Osteoblast (primary cell): ENCODE measurements at regions not wholly inside any gene's neighbourhood (a gene's known extent, or its start where the extent isn't known, plus 50 kb on each side); places are given as distances from the start of the nearest gene placed in this dataset.

Source experiments
- DNase-seq: peaks from one replicate; pipeline ENCODE4 v3.0.0; 2011; ENCODE audit warnings: low spot score, mixed read lengths; ENCODE audit not compliant: insufficient read length; ENCODE audit errors: missing footprints
- H2AFZ ChIP-seq: 2 replicates; pipeline ENCODE4 v1.6.0; 2011; ENCODE audit warnings: mild to moderate bottlenecking, low read length
- H3K27ac ChIP-seq: 2 replicates; pipeline ENCODE4 v1.5.1; 2011; ENCODE audit warnings: mild to moderate bottlenecking, low read depth, low read length, moderate library complexity
- H3K27me3 ChIP-seq: 2 replicates; pipeline ENCODE4 v1.6.0; 2012; ENCODE audit warnings: mild to moderate bottlenecking, control low read depth, inconsistent platforms, low read length, moderate library complexity; ENCODE audit not compliant: insufficient read depth
- H3K36me3 ChIP-seq: 2 replicates; pipeline ENCODE4 v1.5.1; 2011; ENCODE audit warnings: mild to moderate bottlenecking, low read length, control low read depth, moderate library complexity; ENCODE audit not compliant: insufficient read depth
- H3K4me1 ChIP-seq: 2 replicates; pipeline ENCODE4 v1.5.1; 2011; ENCODE audit warnings: mild to moderate bottlenecking, low read length, control low read depth, moderate library complexity; ENCODE audit not compliant: insufficient read depth
- H3K4me2 ChIP-seq: 2 replicates; pipeline ENCODE4 v1.6.0; 2011; ENCODE audit warnings: mild to moderate bottlenecking, low read length; ENCODE audit not compliant: insufficient read depth
- H3K4me3 ChIP-seq: fragments of 200-600 bp; sonication (generic); 3 replicates; pipeline ENCODE4 v1.5.1; 2012; ENCODE audit warnings: mild to moderate bottlenecking, low read length, inconsistent platforms; ENCODE audit not compliant: insufficient read depth
- H3K79me2 ChIP-seq: 2 replicates; pipeline ENCODE4 v1.6.0; 2012; ENCODE audit warnings: mild to moderate bottlenecking, low read length, control low read depth, inconsistent platforms; ENCODE audit not compliant: insufficient read depth
- H3K9me3 ChIP-seq: 2 replicates; pipeline ENCODE4 v1.5.1; 2011; ENCODE audit warnings: low read depth, low read length, control low read depth
- H4K20me1 ChIP-seq: 2 replicates; pipeline ENCODE4 v1.6.0; 2012; ENCODE audit warnings: mild to moderate bottlenecking, low read length, control low read depth; ENCODE audit not compliant: insufficient read depth
- CTCF ChIP-seq: IDR thresholded peaks from 2 replicates; pipeline ENCODE4 v1.5.1; 2011; ENCODE audit warnings: mild to moderate bottlenecking, low read depth, low read length, moderate library complexity; ENCODE audit errors: extremely low read depth

DNA sequence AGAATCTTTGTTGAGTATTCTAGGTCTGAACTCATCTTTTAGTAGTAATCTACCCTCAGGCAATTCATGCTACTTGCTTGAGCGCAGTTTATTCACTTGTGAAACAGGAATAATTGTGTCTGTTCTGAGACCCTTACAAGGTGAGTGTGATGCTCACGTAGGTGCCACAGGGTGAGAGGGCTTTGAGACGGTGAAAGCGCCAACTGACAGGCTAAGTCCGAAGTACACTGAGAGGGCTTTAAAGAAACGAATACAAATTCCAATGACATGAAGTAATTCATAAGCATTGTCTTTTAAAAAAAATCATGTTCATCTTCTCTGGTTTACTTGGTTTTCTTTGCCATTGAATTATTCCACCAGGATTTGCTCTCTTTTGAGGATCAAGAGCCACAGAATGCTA is 393.7 kb upstream of the RGMA start:
- no peaks in the 10 kb centered on the region for H4K20me1 ChIP-seq
- no peaks in the 10 kb centered on the region for H3K27me3 ChIP-seq
- DNase-seq, result no peak
- no peak for TF ChIP-seq CTCF
- H3K79me2 ChIP-seq, result no peaks in the 10 kb centered on the region
- no peaks in the 10 kb centered on the region for H3K9me3 ChIP-seq
- no peak overlapping the region for H3K4me2 ChIP-seq
- H3K4me3 ChIP-seq, result no peak overlapping the region
- H2AFZ ChIP-seq, result no peak overlapping the region
- no peak overlapping the region for H3K27ac ChIP-seq
- H3K36me3 ChIP-seq, result no peaks in the 10 kb centered on the region
- H3K4me1 ChIP-seq, result no peaks in the 10 kb centered on the region

- Histone ChIP-seq H3K79me2 (no peaks in the 10 kb centered on the region), H4K20me1 (no peaks in the 10 kb centered on the region), H3K4me3 (no peak overlapping the region), H3K27ac (no peak overlapping the region), H3K4me2 (no peak overlapping the region), H3K36me3 (no peaks in the 10 kb centered on the region), H3K27me3 (no peaks in the 10 kb centered on the region), H3K9me3 (no peaks in the 10 kb centered on the region), H3K4me1 (no peaks in the 10 kb centered on the region), H2AFZ (no peak overlapping the region)
- no peak for DNase-seq
- no peak for TF ChIP-seq CTCF
Observed at GRCh38 chr15:93479715-93480114, 390.7 kb upstream of the RGMA start.

GRCh38 chr15:93478947-93479346 is 389.9 kb upstream of the RGMA start:
- Histone ChIP-seq H3K4me3 (no peak overlapping the region), H3K36me3 (no peaks in the 10 kb centered on the region), H4K20me1 (no peaks in the 10 kb centered on the region), H3K27ac (no peak overlapping the region), H3K9me3 (no peaks in the 10 kb centered on the region), H3K4me1 (no peaks in the 10 kb centered on the region), H2AFZ (no peak overlapping the region), H3K27me3 (no peaks in the 10 kb centered on the region), H3K79me2 (no peaks in the 10 kb centered on the region), H3K4me2 (no peak overlapping the region)
- no peak for DNase-seq
- no peak for TF ChIP-seq CTCF

DNA sequence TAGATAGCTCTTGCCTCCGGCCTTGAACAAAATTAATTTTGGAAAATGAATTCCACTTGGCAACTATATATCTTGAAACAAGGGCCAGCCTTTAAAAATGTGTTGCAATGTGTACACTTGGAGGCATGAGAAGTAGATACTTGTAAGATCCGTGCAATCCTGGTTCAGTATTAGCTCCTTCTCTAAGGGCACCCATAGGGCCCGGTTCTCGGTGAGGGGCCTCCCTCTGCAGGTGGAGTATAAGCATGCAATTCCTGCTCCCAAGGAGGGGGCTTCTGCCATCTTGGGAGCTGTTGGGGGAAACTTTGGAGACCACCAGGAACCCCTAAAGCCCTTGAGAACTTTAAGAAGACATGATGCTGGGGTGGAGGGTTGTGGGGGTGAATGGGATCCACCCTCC is 388.7 kb upstream of the RGMA start:
- Histone ChIP-seq H3K4me1 (no peaks in the 10 kb centered on the region), H3K4me3 (no peak overlapping the region), H3K27ac (no peak overlapping the region), H3K4me2 (no peak overlapping the region), H4K20me1 (no peaks in the 10 kb centered on the region), H3K79me2 (no peaks in the 10 kb centered on the region), H2AFZ (no peak overlapping the region), H3K9me3 (no peaks in the 10 kb centered on the region), H3K27me3 (no peaks in the 10 kb centered on the region), H3K36me3 (no peaks in the 10 kb centered on the region)
- TF ChIP-seq CTCF, result no peak
- DNase-seq, result no peak
